B cell (primary cell): ENCODE measurements at regions not wholly inside any gene's neighbourhood (a gene's known extent, or its start where the extent isn't known, plus 50 kb on each side); places are given as distances from the start of the nearest gene placed in this dataset.

Source experiments
- ATAC-seq: fragments of 200-7000 bp; cut with Tn5 transposase; one replicate; pipeline ENCODE4 v1.10.0; 2021; ENCODE audit warnings: low read depth, mild to moderate bottlenecking, moderate number of reproducible peaks, moderate library complexity
- CTCF ChIA-PET: fragments of 350-600 bp; sonication (Branson Sonifier 250); formaldehyde crosslinking; loops from one replicate; lab custom pipeline; 2021; ENCODE audit warnings: antibody characterized with exemption, inconsistent platforms; lab: Charles Lee
- POLR2A ChIA-PET: fragments of 350-600 bp; sonication (Branson Sonifier 250); formaldehyde crosslinking; loops from one replicate; lab custom pipeline; 2021; ENCODE audit warnings: antibody characterized with exemption; lab: Charles Lee
- DNase-seq: peaks from one replicate; pipeline ENCODE4 v3.0.0; 2013
- H2AFZ ChIP-seq: 2 replicates; pipeline ENCODE4 v1.6.1; 2012; ENCODE audit warnings: mild to moderate bottlenecking, low read depth, low read length; ENCODE audit not compliant: insufficient read depth, poor library complexity, severe bottlenecking
- H3K27ac ChIP-seq, 2 donors: 1 replicate in 1 of 2; 2 replicates in 1 of 2; pipeline ENCODE4 v1.5.1; 2012 to 2013; ENCODE audit warnings: low read length in 2 of 2, mild to moderate bottlenecking in 2 of 2, moderate library complexity in 1 of 2
- H3K27me3 ChIP-seq, 4 experiments: fragments of 200-600 bp in 1 of 4; sonication (generic) in 1 of 4; replicated peaks in 1 of 4; 1 replicate in 2 of 4; 2 replicates in 2 of 4; pipeline versions ENCODE4 v1.6.1 to v1.7.0; 2013 to 2016; ENCODE audit warnings: low read length in 3 of 4, mild to moderate bottlenecking in 2 of 4, mixed read lengths in 1 of 4, moderate library complexity in 1 of 4; ENCODE audit not compliant: insufficient read depth in 4 of 4, control insufficient read depth in 3 of 4; ENCODE audit errors: control extremely low read depth in 1 of 4
- H3K36me3 ChIP-seq, 2 experiments: replicated peaks in 1 of 2; 1 replicate in 1 of 2; 2 replicates in 1 of 2; pipeline versions ENCODE4 v1.6.1 to v1.7.1; 2013; ENCODE audit warnings: low read length in 1 of 2; ENCODE audit not compliant: insufficient read depth in 2 of 2, control insufficient read depth in 1 of 2; ENCODE audit errors: control extremely low read depth in 1 of 2, extremely low read depth in 1 of 2
- H3K4me1 ChIP-seq, 2 donors: fragments of 200-600 bp in 1 of 2; sonication (generic) in 1 of 2; 1 replicate in 1 of 2; 2 replicates in 1 of 2; pipeline versions ENCODE4 v1.5.1 to v1.6.1; 2013 to 2017; ENCODE audit warnings: low read length in 2 of 2; ENCODE audit not compliant: control insufficient read depth in 2 of 2, insufficient read depth in 2 of 2
- H3K4me2 ChIP-seq: replicated peaks from 2 replicates; pipeline ENCODE3; 2012; ENCODE audit warnings: mild to moderate bottlenecking, low read depth, low read length; ENCODE audit not compliant: poor library complexity, severe bottlenecking
- H3K4me3 ChIP-seq, 5 experiments: fragments of 200-600 bp in 1 of 5; sonication (generic) in 1 of 5; 1 replicate in 3 of 5; 2 replicates in 2 of 5; pipeline versions ENCODE4 v1.5.1 to v1.7.0; 2011 to 2016; ENCODE audit warnings: low read length in 4 of 5, mild to moderate bottlenecking in 4 of 5, low read depth in 2 of 5, control low read depth in 1 of 5, moderate library complexity in 1 of 5; ENCODE audit not compliant: insufficient read depth in 1 of 5; ENCODE audit errors: control extremely low read depth in 1 of 5, extremely low read depth in 1 of 5
- H3K79me2 ChIP-seq: fragments of 200-600 bp; sonication (generic); one replicate; pipeline ENCODE4 v1.6.0; 2016; ENCODE audit warnings: low read length; ENCODE audit not compliant: control insufficient read depth, insufficient read depth
- H3K9ac ChIP-seq: fragments of 200-600 bp; sonication (generic); 2 replicates; pipeline ENCODE4 v1.6.1; 2017; ENCODE audit warnings: mild to moderate bottlenecking, low read length, moderate library complexity
- H3K9me3 ChIP-seq, 3 donors: one replicate each; pipeline versions ENCODE4 v1.6.1 to v1.7.1; 2013; ENCODE audit warnings: low read length in 2 of 3; ENCODE audit not compliant: control insufficient read depth in 2 of 3, insufficient read depth in 1 of 3; ENCODE audit errors: control extremely low read depth in 1 of 3
- H4K20me1 ChIP-seq: 2 replicates; pipeline ENCODE4 v1.6.0; 2012; ENCODE audit warnings: mild to moderate bottlenecking, low read length; ENCODE audit not compliant: insufficient read depth, control insufficient read depth, poor library complexity, severe bottlenecking
- H3K27ac Mint-ChIP-seq: one replicate; pipeline ENCODE4 v1.8.0; 2021; ENCODE audit warnings: mixed read lengths
- H3K27me3 Mint-ChIP-seq: one replicate; pipeline ENCODE4 v1.8.0; 2021; ENCODE audit warnings: mixed read lengths
- H3K4me1 Mint-ChIP-seq: one replicate; pipeline ENCODE4 v1.8.0; 2021; ENCODE audit warnings: mixed read lengths
- H3K4me3 Mint-ChIP-seq: one replicate; pipeline ENCODE4 v1.8.0; 2021; ENCODE audit warnings: mixed read lengths
- H3K9me3 Mint-ChIP-seq: one replicate; pipeline ENCODE4 v1.8.0; 2022; ENCODE audit warnings: mixed read lengths; ENCODE audit not compliant: insufficient read depth
- EZH2 ChIP-seq: IDR thresholded peaks from 2 replicates; pipeline ENCODE4 v1.6.1; 2012; ENCODE audit warnings: borderline replicate concordance, low read depth, mild to moderate bottlenecking, moderate library complexity, low read length; ENCODE audit not compliant: insufficient read depth, poor library complexity, severe bottlenecking
- WGBS: methylation state at CpG from one replicate; pipeline ENCODE4 v1.1.5; 2013; ENCODE audit warnings: missing lambda C conversion rate; ENCODE audit not compliant: insufficient coverage; 5-methylcytosine and 5-hydroxymethylcytosine counted together
- intact Hi-C: fragments of 100-400 bp; cut with micrococcal nuclease; formaldehyde crosslinking; loops from one replicate; pipeline ENCODE4 v1.10.0; 2022
- TF ChIP-seq, protein P1 (sequence below): fragments of 200-600 bp; IDR thresholded peaks from one replicate; pipeline ENCODE4 v1.8.0; 2022; ENCODE audit warnings: antibody characterized with exemption, mild to moderate bottlenecking

DNA sequence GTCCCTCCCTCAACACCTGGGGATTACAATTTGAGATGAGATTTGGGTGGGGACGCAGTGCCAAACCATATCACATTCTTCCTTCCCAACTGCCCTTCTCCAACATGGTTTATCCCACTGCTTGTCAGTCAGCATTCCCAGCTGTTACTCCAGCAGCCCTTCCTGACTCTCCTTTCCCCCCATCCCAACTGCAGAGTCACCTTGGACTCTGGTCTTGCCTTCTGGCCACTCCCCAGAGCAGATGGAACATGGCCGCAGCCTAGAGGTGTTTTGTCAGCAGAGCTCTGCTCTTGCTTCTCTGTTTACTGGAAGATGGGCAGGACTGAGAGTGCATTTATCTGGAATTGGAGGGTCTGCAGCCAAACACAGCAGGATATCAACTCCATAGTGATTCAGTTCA, 51.2 kb upstream of the MEX3C start:
- WGBS, result 83% methylated on average over 1 of the region's 2 CpGs
- TF ChIP-seq, protein P1, sequence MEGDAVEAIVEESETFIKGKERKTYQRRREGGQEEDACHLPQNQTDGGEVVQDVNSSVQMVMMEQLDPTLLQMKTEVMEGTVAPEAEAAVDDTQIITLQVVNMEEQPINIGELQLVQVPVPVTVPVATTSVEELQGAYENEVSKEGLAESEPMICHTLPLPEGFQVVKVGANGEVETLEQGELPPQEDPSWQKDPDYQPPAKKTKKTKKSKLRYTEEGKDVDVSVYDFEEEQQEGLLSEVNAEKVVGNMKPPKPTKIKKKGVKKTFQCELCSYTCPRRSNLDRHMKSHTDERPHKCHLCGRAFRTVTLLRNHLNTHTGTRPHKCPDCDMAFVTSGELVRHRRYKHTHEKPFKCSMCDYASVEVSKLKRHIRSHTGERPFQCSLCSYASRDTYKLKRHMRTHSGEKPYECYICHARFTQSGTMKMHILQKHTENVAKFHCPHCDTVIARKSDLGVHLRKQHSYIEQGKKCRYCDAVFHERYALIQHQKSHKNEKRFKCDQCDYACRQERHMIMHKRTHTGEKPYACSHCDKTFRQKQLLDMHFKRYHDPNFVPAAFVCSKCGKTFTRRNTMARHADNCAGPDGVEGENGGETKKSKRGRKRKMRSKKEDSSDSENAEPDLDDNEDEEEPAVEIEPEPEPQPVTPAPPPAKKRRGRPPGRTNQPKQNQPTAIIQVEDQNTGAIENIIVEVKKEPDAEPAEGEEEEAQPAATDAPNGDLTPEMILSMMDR, result no peak
- TF ChIP-seq EZH2, result no peak
- no peak overlapping the region for H3K4me2 ChIP-seq
- H3K9me3 ChIP-seq, result peaks cover 0 to 11% (median 0%) of the 10 kb centered on the region in 3 donors
- no peak overlapping the region for H3K4me3 ChIP-seq
- H3K4me1 ChIP-seq, result peaks cover 14 to 19% of the 10 kb centered on the region in 2 donors
- no peak overlapping the region for H3K9ac ChIP-seq
- Mint-ChIP-seq H3K27me3 (peaks cover 7% of the 10 kb centered on the region), H3K27ac (no peak overlapping the region), H3K4me1 (peaks cover 20% of the 10 kb centered on the region), H3K9me3 (no peaks in the 10 kb centered on the region), H3K4me3 (no peak overlapping the region)
- intact Hi-C loops, result no loop called here
- ChIA-PET POLR2A (no interaction called here), CTCF (no interaction called here)
- DNase-seq (no peak), ATAC-seq (no peak)
- peaks cover 0 to 4% (median 0%) of the 10 kb centered on the region in 4 experiments for H3K27me3 ChIP-seq
- H4K20me1 ChIP-seq, result no peaks in the 10 kb centered on the region
- H3K27ac ChIP-seq, result no peak overlapping the region
- H2AFZ ChIP-seq, result no peak overlapping the region
- no peaks in the 10 kb centered on the region for H3K79me2 ChIP-seq
- H3K36me3 ChIP-seq, result no peaks in the 10 kb centered on the region

DNA sequence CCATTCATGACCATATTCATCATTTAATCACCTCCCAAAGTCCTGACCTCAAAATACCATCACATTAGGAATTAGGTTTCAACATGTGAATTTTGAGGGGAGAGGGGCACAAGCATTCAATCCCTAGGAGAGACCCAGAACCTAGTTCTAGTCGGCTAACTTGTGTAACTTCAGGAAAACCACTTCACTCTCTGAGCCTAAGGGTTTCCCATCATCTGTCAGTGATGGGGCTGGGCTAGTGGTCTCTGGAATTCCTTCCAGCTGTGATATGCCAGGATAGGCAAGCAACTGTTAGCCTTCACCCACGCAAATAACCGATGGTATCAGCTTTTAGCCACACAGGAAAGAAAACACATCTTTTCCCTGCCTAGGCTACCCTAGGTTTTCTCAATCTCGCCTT, 52.5 kb upstream of the MEX3C start:
- H3K27ac Mint-ChIP-seq, result peak overlapping the region; percentile 6
- no peak overlapping the region for H3K4me2 ChIP-seq
- 82% methylated on average over 4 of the region's 4 CpGs for WGBS
- no peaks in the 10 kb centered on the region for H3K79me2 ChIP-seq
- peaks cover 14 to 19% of the 10 kb centered on the region in 2 donors for H3K4me1 ChIP-seq
- H3K9ac ChIP-seq, result no peak overlapping the region
- DNase-seq (no peak), ATAC-seq (no peak)
- no peak overlapping the region for H3K27ac ChIP-seq
- ChIA-PET CTCF (no interaction called here), POLR2A (no interaction called here)
- H4K20me1 ChIP-seq, result no peaks in the 10 kb centered on the region
- H2AFZ ChIP-seq, result no peak overlapping the region
- TF ChIP-seq EZH2, result no peak
- TF ChIP-seq, protein P1, result no peak
- H3K36me3 ChIP-seq, result no peaks in the 10 kb centered on the region
- no peaks in the 10 kb centered on the region for H3K9me3 Mint-ChIP-seq
- H3K9me3 ChIP-seq, result peaks cover 0 to 11% (median 0%) of the 10 kb centered on the region in 3 donors
- H3K27me3 ChIP-seq, result peaks cover 0 to 4% (median 0%) of the 10 kb centered on the region in 4 experiments
- H3K27me3 Mint-ChIP-seq, result peaks cover 7% of the 10 kb centered on the region
- H3K4me3 ChIP-seq, result no peak overlapping the region
- H3K4me3 Mint-ChIP-seq, result no peak overlapping the region
- H3K4me1 Mint-ChIP-seq, result peaks cover 20% of the 10 kb centered on the region
- intact Hi-C loops, result loop anchor here (2.0 kb wide), 1 partner anchor 97 kb away; no protein-coding TSS in a partner anchor
